ENCODE measurements at regions not wholly inside any gene's neighbourhood (a gene's known extent, or its start where the extent isn't known, plus 50 kb on each side); places are given as distances from the start of the nearest gene placed in this dataset.
A peak's percentile ranks its signal among the peaks of the same experiment; 100 is the strongest.

DNA sequence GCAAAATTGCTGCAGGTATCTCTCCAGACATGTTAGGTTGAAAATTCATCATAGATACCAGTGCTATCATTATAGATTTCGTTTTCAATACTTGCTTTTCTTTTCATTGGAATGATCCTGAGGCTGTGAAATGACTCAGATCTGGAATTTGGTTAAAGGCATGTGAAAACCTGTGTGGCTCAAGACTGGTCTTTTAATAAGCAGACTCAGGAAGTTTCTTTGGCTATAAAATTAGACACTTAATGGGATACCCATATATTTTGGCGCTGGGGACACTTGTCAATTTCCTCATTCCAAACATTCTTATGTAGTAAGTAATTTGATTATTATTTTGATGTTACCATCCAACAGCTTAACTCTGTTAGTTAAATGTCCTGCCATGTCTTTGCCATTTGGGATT lies 1041.1 kb upstream of the GBE1 start:
- no CpG with 5 or more reads among the region's 2 CpGs for WGBS (ENCODE audit: insufficient coverage)
- Histone ChIP-seq H3K4me3 (ENCODE audit: low read depth, low read length) (no peak overlapping the region), H3K9me3 (ENCODE audit: control insufficient read depth, insufficient read depth, low read length) (no peaks in the 10 kb centered on the region), H3K4me1 (ENCODE audit: control insufficient read depth, insufficient read depth, low read length) (no peaks in the 10 kb centered on the region), H3K36me3 (ENCODE audit: control insufficient read depth, insufficient read depth, low read length) (no peaks in the 10 kb centered on the region), H3K27ac (ENCODE audit: low read depth, low read length) (no peak overlapping the region), H3K27me3 (ENCODE audit: control insufficient read depth, insufficient read depth, low read length) (no peaks in the 10 kb centered on the region)
- no peak for DNase-seq (ENCODE audit: low read depth in 4 of 6, low spot score in 6 of 6)

GRCh38 chr3:82800248-82800647 lies 1038.8 kb upstream of the GBE1 start:
- H3K27ac ChIP-seq (ENCODE audit: low read depth, low read length) = no peak overlapping the region
- H3K27me3 ChIP-seq (ENCODE audit: control insufficient read depth, insufficient read depth, low read length) = no peaks in the 10 kb centered on the region

GRCh38 chr3:82796765-82797164 lies 1035.3 kb upstream of the GBE1 start:
- no peaks in the 10 kb centered on the region for H3K36me3 ChIP-seq (ENCODE audit: control insufficient read depth, insufficient read depth, low read length)
- no peaks in the 10 kb centered on the region for H3K27me3 ChIP-seq (ENCODE audit: control insufficient read depth, insufficient read depth, low read length)
- no CpG with 5 or more reads among the region's 1 CpG for WGBS (ENCODE audit: insufficient coverage)
- H3K4me3 ChIP-seq (ENCODE audit: low read depth, low read length) = no peak overlapping the region
- no peaks in the 10 kb centered on the region for H3K9me3 ChIP-seq (ENCODE audit: control insufficient read depth, insufficient read depth, low read length)
- no peak overlapping the region for H3K27ac ChIP-seq (ENCODE audit: low read depth, low read length)
- no peaks in the 10 kb centered on the region for H3K4me1 ChIP-seq (ENCODE audit: control insufficient read depth, insufficient read depth, low read length)
- no peak for DNase-seq (ENCODE audit: low read depth in 4 of 6, low spot score in 6 of 6)

More at GRCh38 chr3:82800248-82800647, 1038.8 kb upstream of the GBE1 start:
- H3K36me3 ChIP-seq (ENCODE audit: control insufficient read depth, insufficient read depth, low read length) = no peaks in the 10 kb centered on the region
- H3K9me3 ChIP-seq (ENCODE audit: control insufficient read depth, insufficient read depth, low read length) = no peaks in the 10 kb centered on the region
- H3K4me3 ChIP-seq (ENCODE audit: low read depth, low read length) = no peak overlapping the region
- H3K4me1 ChIP-seq (ENCODE audit: control insufficient read depth, insufficient read depth, low read length) = no peaks in the 10 kb centered on the region
- no peak for DNase-seq (ENCODE audit: low read depth in 4 of 6, low spot score in 6 of 6)

DNA sequence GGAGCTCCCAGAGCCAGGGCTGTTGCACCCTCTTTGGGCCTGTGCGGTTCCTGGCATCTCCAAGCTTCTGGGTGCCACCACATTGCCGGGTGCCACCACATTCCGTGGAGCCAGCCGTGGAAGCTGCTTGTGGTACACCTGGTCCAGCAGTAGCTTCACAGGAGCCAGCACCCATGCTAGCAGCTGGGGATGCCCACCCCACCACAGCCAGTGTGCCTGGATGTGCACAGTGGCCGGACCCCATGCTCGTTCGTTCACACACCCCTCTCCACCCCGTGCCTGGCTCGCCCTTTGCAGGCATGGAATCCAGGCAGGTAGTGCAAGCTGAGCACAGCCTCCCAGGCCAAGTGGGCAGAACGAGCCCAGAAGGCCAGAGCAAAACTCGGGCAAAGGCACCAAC lies 1029.8 kb upstream of the GBE1 start:
- Histone ChIP-seq H3K27ac (ENCODE audit: low read depth, low read length) (no peak overlapping the region), H3K27me3 (ENCODE audit: control insufficient read depth, insufficient read depth, low read length) (no peaks in the 10 kb centered on the region), H3K36me3 (ENCODE audit: control insufficient read depth, insufficient read depth, low read length) (no peaks in the 10 kb centered on the region), H3K4me1 (ENCODE audit: control insufficient read depth, insufficient read depth, low read length) (no peaks in the 10 kb centered on the region), H3K4me3 (ENCODE audit: low read depth, low read length) (no peak overlapping the region), H3K9me3 (ENCODE audit: control insufficient read depth, insufficient read depth, low read length) (no peaks in the 10 kb centered on the region)
- WGBS (ENCODE audit: insufficient coverage) = 97% methylated on average over 8 of the region's 11 CpGs
- DNase-seq (ENCODE audit: low read depth in 4 of 6, low spot score in 6 of 6) = no peak

DNA sequence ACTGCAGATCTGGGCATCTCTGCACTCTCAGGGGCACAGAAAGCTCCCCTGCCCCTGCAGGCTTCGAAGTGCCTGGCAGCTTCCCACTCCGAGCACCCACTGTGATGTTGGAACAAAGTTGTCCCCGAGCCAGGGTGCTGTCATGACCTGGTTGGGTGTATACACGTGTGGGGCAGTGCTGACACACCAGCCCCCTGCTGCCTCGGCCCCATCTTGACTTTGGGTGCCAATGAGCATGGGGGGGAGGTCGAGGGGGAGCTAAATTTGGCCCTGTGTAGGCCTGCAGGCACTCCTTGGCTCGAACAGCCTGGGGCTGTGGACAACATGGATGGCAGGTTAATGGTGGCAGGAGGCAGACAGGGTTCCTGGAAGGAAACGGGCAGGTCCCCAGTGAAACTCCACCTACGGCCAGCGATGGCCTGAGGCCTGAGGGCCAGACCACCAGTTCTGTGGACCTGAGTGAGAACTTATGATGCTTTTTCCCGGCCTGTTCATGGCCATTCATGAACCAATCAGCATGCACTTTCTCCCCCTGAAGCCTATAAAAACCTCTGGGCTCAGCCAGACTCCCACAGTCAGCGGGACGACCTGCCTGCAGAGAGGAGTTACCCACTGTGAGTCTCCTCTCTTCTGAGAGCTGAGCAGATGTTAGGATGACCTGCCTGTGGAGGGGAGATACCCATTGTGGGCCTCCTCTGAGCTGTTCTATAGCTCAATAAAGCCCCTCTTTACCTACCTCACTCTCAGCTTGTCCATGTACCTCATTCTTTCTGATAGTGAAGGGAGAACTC lies 1029.1 kb upstream of the GBE1 start:
- no peak overlapping the region for H3K4me3 ChIP-seq (ENCODE audit: low read depth, low read length)
- no peak overlapping the region for H3K27ac ChIP-seq (ENCODE audit: low read depth, low read length)
- H3K4me1 ChIP-seq (ENCODE audit: control insufficient read depth, insufficient read depth, low read length) = no peaks in the 10 kb centered on the region
- 90% methylated on average over 11 of the region's 13 CpGs for WGBS (ENCODE audit: insufficient coverage)
- no peaks in the 10 kb centered on the region for H3K36me3 ChIP-seq (ENCODE audit: control insufficient read depth, insufficient read depth, low read length)
- no peaks in the 10 kb centered on the region for H3K9me3 ChIP-seq (ENCODE audit: control insufficient read depth, insufficient read depth, low read length)
- no peak for DNase-seq (ENCODE audit: low read depth in 4 of 6, low spot score in 6 of 6)
- no peaks in the 10 kb centered on the region for H3K27me3 ChIP-seq (ENCODE audit: control insufficient read depth, insufficient read depth, low read length)

DNA sequence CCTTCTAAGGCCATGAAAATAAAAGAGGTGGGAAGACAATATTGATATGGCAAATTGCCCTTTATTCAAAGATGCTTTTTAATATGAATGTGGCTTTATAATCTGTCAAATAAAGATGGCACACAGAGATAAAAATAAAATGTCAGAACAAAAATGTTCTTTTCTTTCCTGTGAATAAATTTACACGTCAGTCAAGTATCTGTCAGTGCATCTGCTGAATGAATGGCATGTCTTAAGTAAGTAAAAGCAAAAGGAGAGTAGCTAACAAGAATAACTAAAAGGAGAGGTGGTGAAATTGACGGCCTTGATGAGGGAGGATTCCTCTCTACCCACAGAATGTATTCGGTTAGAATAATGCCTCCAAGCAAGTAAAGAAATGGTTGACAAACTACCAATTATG lies 1021.7 kb upstream of the GBE1 start:
- no CpG with 5 or more reads among the region's 3 CpGs for WGBS (ENCODE audit: insufficient coverage)
- no peaks in the 10 kb centered on the region for H3K9me3 ChIP-seq (ENCODE audit: control insufficient read depth, insufficient read depth, low read length)
- no peak overlapping the region for H3K27ac ChIP-seq (ENCODE audit: low read depth, low read length)
- no peak overlapping the region for H3K4me3 ChIP-seq (ENCODE audit: low read depth, low read length)
- H3K4me1 ChIP-seq (ENCODE audit: control insufficient read depth, insufficient read depth, low read length) = no peaks in the 10 kb centered on the region
- H3K27me3 ChIP-seq (ENCODE audit: control insufficient read depth, insufficient read depth, low read length) = no peaks in the 10 kb centered on the region
- H3K36me3 ChIP-seq (ENCODE audit: control insufficient read depth, insufficient read depth, low read length) = no peaks in the 10 kb centered on the region
- peak in 1 of 6 donors; percentile 33 for DNase-seq (ENCODE audit: low read depth in 4 of 6, low spot score in 6 of 6)

GRCh38 chr3:82773207-82773606 lies 1011.8 kb upstream of the GBE1 start:
- DNase-seq (ENCODE audit: low read depth in 4 of 6, low spot score in 6 of 6) = no peak
- H3K27ac ChIP-seq (ENCODE audit: low read depth, low read length) = no peak overlapping the region
- WGBS (ENCODE audit: insufficient coverage) = no CpG with 5 or more reads among the region's 4 CpGs

DNA sequence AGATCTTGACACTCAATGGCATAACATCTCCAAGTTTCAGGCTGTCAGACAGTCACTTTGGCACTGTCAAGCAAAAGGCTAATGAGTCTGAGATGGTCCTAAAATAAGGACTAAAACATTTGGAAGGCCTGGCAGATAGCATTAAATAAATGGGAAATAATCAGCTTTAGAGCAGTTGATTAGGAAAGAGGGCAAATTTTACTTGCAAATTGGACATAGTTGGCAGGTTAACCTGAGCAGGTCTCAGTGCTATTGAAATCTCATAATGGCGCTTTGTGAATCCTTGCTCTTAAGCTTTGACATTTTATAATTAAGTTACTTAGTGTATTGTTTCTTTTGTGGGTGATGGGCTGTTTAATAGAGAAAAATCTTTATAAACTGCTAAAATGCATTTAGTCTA lies 1003.1 kb upstream of the GBE1 start:
- WGBS (ENCODE audit: insufficient coverage) = no CpG with 5 or more reads among the region's 1 CpG
- no peaks in the 10 kb centered on the region for H3K27me3 ChIP-seq (ENCODE audit: control insufficient read depth, insufficient read depth, low read length)
- H3K27ac ChIP-seq (ENCODE audit: low read depth, low read length) = no peak overlapping the region
- DNase-seq (ENCODE audit: low read depth in 4 of 6, low spot score in 6 of 6) = peak in 2 of 6 donors; percentile 13 to 64
- H3K9me3 ChIP-seq (ENCODE audit: control insufficient read depth, insufficient read depth, low read length) = no peaks in the 10 kb centered on the region
- H3K4me3 ChIP-seq (ENCODE audit: low read depth, low read length) = no peak overlapping the region
- H3K36me3 ChIP-seq (ENCODE audit: control insufficient read depth, insufficient read depth, low read length) = no peaks in the 10 kb centered on the region
- no peaks in the 10 kb centered on the region for H3K4me1 ChIP-seq (ENCODE audit: control insufficient read depth, insufficient read depth, low read length)

More at GRCh38 chr3:82773207-82773606, 1011.8 kb upstream of the GBE1 start:
- H3K9me3 ChIP-seq (ENCODE audit: control insufficient read depth, insufficient read depth, low read length) = no peaks in the 10 kb centered on the region
- no peaks in the 10 kb centered on the region for H3K4me1 ChIP-seq (ENCODE audit: control insufficient read depth, insufficient read depth, low read length)
- H3K27me3 ChIP-seq (ENCODE audit: control insufficient read depth, insufficient read depth, low read length) = no peaks in the 10 kb centered on the region
- H3K4me3 ChIP-seq (ENCODE audit: low read depth, low read length) = no peak overlapping the region
- H3K36me3 ChIP-seq (ENCODE audit: control insufficient read depth, insufficient read depth, low read length) = no peaks in the 10 kb centered on the region

DNA sequence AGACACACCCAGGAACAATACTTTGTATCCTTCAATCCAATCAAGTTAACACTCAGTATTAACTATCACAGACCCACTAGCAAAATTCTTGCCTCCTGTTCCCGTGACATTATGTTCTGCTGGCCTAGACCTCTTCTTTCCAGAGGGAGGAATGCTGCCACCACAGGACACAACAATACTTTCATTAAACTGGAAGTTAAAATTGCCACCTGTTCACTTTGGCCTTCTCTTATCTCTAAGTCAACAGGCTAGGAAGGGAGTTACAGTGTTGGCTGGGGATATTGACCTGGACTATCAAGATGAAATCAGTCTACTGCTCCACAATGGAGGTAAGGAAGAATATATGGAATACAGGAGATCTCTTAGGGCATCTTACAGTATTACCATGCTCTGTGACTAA lies 1000.4 kb upstream of the GBE1 start:
- H3K27me3 ChIP-seq (ENCODE audit: control insufficient read depth, insufficient read depth, low read length) = no peaks in the 10 kb centered on the region
- no peaks in the 10 kb centered on the region for H3K4me1 ChIP-seq (ENCODE audit: control insufficient read depth, insufficient read depth, low read length)
- no peak overlapping the region for H3K4me3 ChIP-seq (ENCODE audit: low read depth, low read length)
- no peaks in the 10 kb centered on the region for H3K36me3 ChIP-seq (ENCODE audit: control insufficient read depth, insufficient read depth, low read length)
- H3K27ac ChIP-seq (ENCODE audit: low read depth, low read length) = no peak overlapping the region
- H3K9me3 ChIP-seq (ENCODE audit: control insufficient read depth, insufficient read depth, low read length) = no peaks in the 10 kb centered on the region
- WGBS (ENCODE audit: insufficient coverage) = no CpG with 5 or more reads among the region's 1 CpG
- DNase-seq (ENCODE audit: low read depth in 4 of 6, low spot score in 6 of 6) = no peak

DNA sequence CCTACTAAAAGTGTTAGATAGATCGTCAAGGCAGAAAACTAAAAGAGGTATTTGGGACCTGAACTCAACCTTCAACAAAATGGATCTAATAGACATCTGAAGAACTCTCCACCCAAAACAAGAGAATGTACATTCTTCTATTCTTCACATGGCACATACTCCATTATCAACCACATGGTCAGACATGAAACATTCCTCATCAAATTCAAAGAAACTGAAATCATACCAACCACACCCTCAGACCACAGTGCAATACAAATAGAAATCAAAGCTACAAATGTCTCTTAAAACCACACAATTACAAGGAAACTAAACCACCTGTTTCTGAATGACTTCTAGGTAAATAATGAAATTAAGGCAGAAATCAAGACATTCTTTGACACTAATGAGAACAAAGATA lies 984.1 kb upstream of the GBE1 start:
- DNase-seq (ENCODE audit: low read depth in 4 of 6, low spot score in 6 of 6) = no peak
- Histone ChIP-seq H3K27me3 (ENCODE audit: control insufficient read depth, insufficient read depth, low read length) (no peaks in the 10 kb centered on the region), H3K9me3 (ENCODE audit: control insufficient read depth, insufficient read depth, low read length) (no peaks in the 10 kb centered on the region), H3K36me3 (ENCODE audit: control insufficient read depth, insufficient read depth, low read length) (no peaks in the 10 kb centered on the region), H3K27ac (ENCODE audit: low read depth, low read length) (no peak overlapping the region), H3K4me1 (ENCODE audit: control insufficient read depth, insufficient read depth, low read length) (peaks cover 4% of the 10 kb centered on the region), H3K4me3 (ENCODE audit: low read depth, low read length) (no peak overlapping the region)
- no CpG with 5 or more reads among the region's 1 CpG for WGBS (ENCODE audit: insufficient coverage)
